PFSK-1 (cell line): ENCODE measurements at regions not wholly inside any gene's neighbourhood (a gene's known extent, or its start where the extent isn't known, plus 50 kb on each side); places are given as distances from the start of the nearest gene placed in this dataset.

ENCODE experiments used
- FOXP2 ChIP-seq: optimal IDR thresholded peaks from 2 replicates; pipeline ENCODE3; 2011; ENCODE audit warnings: borderline replicate concordance, control low read depth, inconsistent platforms; ENCODE audit not compliant: insufficient read depth; ENCODE audit errors: extremely low read length, extremely low read depth
- POLR2AphosphoS5 ChIP-seq: IDR thresholded peaks from 2 replicates; pipeline ENCODE4 v1.6.1; 2012; ENCODE audit warnings: low read depth, mild to moderate bottlenecking, control low read depth, low read length, moderate library complexity
- SIN3A ChIP-seq: IDR thresholded peaks from 2 replicates; pipeline ENCODE4 v1.6.1; 2012; ENCODE audit warnings: mild to moderate bottlenecking, low read length, moderate library complexity, borderline replicate concordance; ENCODE audit not compliant: insufficient read depth
- TAF1 ChIP-seq: IDR thresholded peaks from 2 replicates; pipeline ENCODE4 v1.6.1; 2012; ENCODE audit warnings: low read length, control low read depth, borderline replicate concordance; ENCODE audit not compliant: insufficient read depth
- TF ChIP-seq, protein P1 (sequence below), 2 experiments: IDR thresholded peaks; 2 replicates each; pipeline versions ENCODE4 v1.6.1 to v1.8.0; 2011 to 2012; ENCODE audit warnings: low read depth in 2 of 2, low read length in 2 of 2, control low read depth in 1 of 2, inconsistent platforms in 1 of 2, mild to moderate bottlenecking in 1 of 2, moderate library complexity in 1 of 2; ENCODE audit not compliant: insufficient read depth in 1 of 2

DNA sequence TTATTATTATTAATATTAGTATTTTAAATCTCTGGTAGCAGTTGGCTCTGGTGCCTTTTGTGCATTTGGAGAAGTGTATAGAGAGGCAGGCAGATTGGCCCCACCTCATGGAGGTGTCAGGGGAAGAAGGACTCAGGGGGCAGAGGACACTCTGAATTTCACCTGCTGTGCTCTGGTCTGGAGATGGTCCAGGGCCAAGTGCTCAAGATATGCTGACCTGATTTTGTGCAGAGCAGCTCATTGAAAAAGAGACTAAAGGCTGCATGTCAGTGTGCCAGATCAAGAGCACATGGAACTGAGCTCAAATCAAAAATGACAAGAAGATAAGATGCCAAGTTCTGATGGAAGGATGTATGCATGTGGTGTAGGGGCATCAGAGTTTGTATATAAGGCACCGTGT is 323.6 kb upstream of the TNP1 start:
- TF ChIP-seq POLR2AphosphoS5: no peak
- TF ChIP-seq SIN3A: no peak
- no peak for TF ChIP-seq FOXP2
- TF ChIP-seq, protein P1, sequence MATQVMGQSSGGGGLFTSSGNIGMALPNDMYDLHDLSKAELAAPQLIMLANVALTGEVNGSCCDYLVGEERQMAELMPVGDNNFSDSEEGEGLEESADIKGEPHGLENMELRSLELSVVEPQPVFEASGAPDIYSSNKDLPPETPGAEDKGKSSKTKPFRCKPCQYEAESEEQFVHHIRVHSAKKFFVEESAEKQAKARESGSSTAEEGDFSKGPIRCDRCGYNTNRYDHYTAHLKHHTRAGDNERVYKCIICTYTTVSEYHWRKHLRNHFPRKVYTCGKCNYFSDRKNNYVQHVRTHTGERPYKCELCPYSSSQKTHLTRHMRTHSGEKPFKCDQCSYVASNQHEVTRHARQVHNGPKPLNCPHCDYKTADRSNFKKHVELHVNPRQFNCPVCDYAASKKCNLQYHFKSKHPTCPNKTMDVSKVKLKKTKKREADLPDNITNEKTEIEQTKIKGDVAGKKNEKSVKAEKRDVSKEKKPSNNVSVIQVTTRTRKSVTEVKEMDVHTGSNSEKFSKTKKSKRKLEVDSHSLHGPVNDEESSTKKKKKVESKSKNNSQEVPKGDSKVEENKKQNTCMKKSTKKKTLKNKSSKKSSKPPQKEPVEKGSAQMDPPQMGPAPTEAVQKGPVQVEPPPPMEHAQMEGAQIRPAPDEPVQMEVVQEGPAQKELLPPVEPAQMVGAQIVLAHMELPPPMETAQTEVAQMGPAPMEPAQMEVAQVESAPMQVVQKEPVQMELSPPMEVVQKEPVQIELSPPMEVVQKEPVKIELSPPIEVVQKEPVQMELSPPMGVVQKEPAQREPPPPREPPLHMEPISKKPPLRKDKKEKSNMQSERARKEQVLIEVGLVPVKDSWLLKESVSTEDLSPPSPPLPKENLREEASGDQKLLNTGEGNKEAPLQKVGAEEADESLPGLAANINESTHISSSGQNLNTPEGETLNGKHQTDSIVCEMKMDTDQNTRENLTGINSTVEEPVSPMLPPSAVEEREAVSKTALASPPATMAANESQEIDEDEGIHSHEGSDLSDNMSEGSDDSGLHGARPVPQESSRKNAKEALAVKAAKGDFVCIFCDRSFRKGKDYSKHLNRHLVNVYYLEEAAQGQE (IDR thresholded peaks at IDR 0.05; ENCODE audit: insufficient read depth in 1 of 2, low read depth in 2 of 2, low read length in 2 of 2): no peak

DNA sequence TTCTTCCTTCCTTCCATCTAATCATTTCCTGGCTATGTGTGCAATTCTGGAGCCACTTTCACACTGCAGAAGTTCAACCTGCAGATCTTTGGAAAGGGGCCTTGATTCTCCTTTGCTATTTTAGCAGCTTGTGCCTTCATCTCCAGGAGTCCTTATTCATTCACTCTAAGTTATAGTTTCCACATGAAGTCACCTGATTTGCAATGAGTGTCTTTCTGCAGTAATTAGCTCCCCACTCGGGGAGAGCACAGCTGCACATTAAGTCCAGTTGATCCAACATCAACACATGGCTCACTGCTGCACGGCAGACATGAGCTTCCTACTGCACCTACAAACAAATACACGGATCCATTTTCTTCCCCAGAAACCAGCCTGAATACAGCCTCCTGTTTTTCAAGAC is 323.1 kb upstream of the TNP1 start:
- TF ChIP-seq SIN3A: no peak
- TF ChIP-seq POLR2AphosphoS5: no peak
- no peak for TF ChIP-seq FOXP2
- TF ChIP-seq, protein P1 (IDR thresholded peaks at IDR 0.05; ENCODE audit: insufficient read depth in 1 of 2, low read depth in 2 of 2, low read length in 2 of 2): no peak
- no peak for TF ChIP-seq TAF1

DNA sequence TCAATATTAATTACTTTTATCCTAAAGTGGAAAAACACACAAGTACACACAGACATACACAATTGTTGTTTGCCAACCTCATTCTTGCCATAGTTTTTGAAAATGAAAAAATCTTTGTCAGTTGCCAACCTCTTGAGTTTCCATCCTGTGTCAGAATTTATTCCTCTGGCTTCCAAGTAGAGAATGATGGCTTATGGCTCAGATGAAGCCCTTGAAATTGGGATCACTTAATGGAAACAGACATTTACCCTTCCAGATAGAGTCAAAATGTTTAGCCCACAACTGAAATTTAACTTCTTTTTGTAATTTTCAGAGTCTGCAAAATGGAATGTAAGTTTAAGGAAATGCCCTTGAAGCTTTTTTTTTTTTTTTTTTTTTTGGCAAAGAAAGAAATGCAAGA is 321.6 kb upstream of the TNP1 start:
- TF ChIP-seq FOXP2 (no peak), SIN3A (no peak), TAF1 (no peak), POLR2AphosphoS5 (no peak)
- TF ChIP-seq, protein P1 (IDR thresholded peaks at IDR 0.05; ENCODE audit: insufficient read depth in 1 of 2, low read depth in 2 of 2, low read length in 2 of 2): no peak

GRCh38 chr2:217179854-217180253 is 320.0 kb upstream of the TNP1 start:
- TF ChIP-seq TAF1 (no peak), FOXP2 (no peak), SIN3A (no peak), POLR2AphosphoS5 (no peak)
- TF ChIP-seq, protein P1 (IDR thresholded peaks at IDR 0.05; ENCODE audit: insufficient read depth in 1 of 2, low read depth in 2 of 2, low read length in 2 of 2): no peak

DNA sequence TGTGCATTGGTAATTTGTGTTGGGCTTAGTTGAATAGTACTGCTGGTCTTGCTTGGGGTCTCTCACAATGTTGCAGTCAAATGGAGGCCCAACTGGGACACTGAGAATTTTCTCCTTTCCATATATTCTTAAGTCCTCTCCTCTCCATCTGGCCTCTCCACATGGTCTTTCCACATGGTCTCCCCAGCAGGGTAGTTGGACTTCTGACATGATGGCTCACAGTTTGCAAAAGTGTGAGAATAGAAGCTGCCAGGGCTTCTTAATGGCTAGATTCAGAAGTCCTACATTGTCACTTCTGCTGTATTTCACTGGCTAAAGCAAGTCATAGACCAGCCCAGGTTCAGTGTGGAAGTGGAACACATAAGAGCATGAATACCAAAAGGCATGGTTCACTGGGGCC is 318.5 kb upstream of the TNP1 start:
- no peak for TF ChIP-seq POLR2AphosphoS5
- TF ChIP-seq SIN3A: no peak
- no peak for TF ChIP-seq TAF1
- TF ChIP-seq, protein P1 (IDR thresholded peaks at IDR 0.05; ENCODE audit: insufficient read depth in 1 of 2, low read depth in 2 of 2, low read length in 2 of 2): no peak
- TF ChIP-seq FOXP2: no peak
